Small intestine (tissue), 7 donors: ENCODE measurements at regions not wholly inside any gene's neighbourhood (a gene's known extent, or its start where the extent isn't known, plus 50 kb on each side); places are given as distances from the start of the nearest gene placed in this dataset.

Experiments used
- DNase-seq, 2 donors: peaks; one replicate each; pipeline versions ENCODE4 v3.0.0 to v3.0.0-alpha.2; 2013
- FAIRE-seq: peaks from 2 replicates; lab custom pipeline; 2012; peaks lifted over from hg19 to GRCh38; lab: Jason Lieb, UNC
- H3K27ac ChIP-seq, 3 donors: one replicate each; pipeline ENCODE4 v1.5.1; 2013; ENCODE audit warnings: low read length in 2 of 3, mild to moderate bottlenecking in 2 of 3, control low read depth in 1 of 3, inconsistent platforms in 1 of 3, low read depth in 1 of 3, moderate library complexity in 1 of 3
- H3K27me3 ChIP-seq, 3 donors: one replicate each; pipeline ENCODE4 v1.6.1; 2013; ENCODE audit warnings: low read length in 3 of 3, inconsistent platforms in 1 of 3; ENCODE audit not compliant: control insufficient read depth in 3 of 3, insufficient read depth in 3 of 3
- H3K36me3 ChIP-seq, 3 donors: one replicate each; pipeline ENCODE4 v1.6.1; 2013; ENCODE audit warnings: low read length in 3 of 3, inconsistent platforms in 1 of 3, low read depth in 1 of 3, mild to moderate bottlenecking in 1 of 3, moderate library complexity in 1 of 3; ENCODE audit not compliant: control insufficient read depth in 3 of 3, insufficient read depth in 2 of 3
- H3K4me1 ChIP-seq, 3 donors: one replicate each; pipeline ENCODE4 v1.6.1; 2013; ENCODE audit warnings: low read length in 2 of 3, inconsistent platforms in 1 of 3, low read depth in 1 of 3, mild to moderate bottlenecking in 1 of 3, moderate library complexity in 1 of 3; ENCODE audit not compliant: control insufficient read depth in 3 of 3, insufficient read depth in 2 of 3
- H3K4me3 ChIP-seq, 3 donors: one replicate each; pipeline ENCODE4 v1.5.1; 2013; ENCODE audit warnings: low read length in 3 of 3, control low read depth in 1 of 3, inconsistent platforms in 1 of 3, low read depth in 1 of 3, mild to moderate bottlenecking in 1 of 3, moderate library complexity in 1 of 3
- H3K9me3 ChIP-seq, 2 donors: one replicate each; pipeline ENCODE4 v1.6.1; 2013; ENCODE audit warnings: low read depth in 1 of 2, low read length in 1 of 2; ENCODE audit not compliant: control insufficient read depth in 2 of 2, insufficient read depth in 1 of 2
- WGBS, 3 donors: extraction: QIAGEN DNeasy Blood & Tissue Kit; methylation state at CpG; one replicate each; pipeline ENCODE4 v1.1.7; 2013; 5-methylcytosine and 5-hydroxymethylcytosine counted together
- donor health status: healthy with polysubstance abuse.
- donor health status: control.
- donor health status: control.
- donor health status: Bipolar disorder and iron deficiency.
- donor health status: healthy.

DNA sequence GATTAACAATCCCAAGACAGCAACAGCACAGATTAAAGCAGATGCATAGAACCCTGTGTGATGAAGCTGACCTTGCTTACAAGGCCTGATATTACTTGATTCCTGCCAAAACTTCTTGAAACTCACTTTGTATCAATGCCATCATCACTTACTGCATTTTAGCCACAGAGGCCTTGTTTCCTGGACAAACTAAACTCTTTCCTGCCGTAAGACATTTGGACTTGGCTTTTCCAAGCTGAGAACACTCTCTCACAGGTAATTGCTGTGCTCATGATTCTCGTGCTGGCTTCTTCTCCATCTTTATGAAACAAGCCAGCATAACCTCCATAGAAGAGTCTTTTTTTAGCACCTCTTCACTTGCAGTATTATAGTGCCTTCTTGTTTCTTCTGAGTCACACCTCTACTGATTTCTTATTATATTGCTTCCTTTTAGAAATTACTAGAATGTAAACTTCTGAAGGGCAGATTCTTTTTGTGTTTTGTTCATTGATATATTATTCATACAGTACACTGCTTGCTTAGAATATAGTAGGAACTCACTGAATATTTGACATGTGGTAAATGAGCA is 456.5 kb upstream of the ZNF608 start:
- no peaks in the 10 kb centered on the region for H3K36me3 ChIP-seq
- FAIRE-seq (no peak), DNase-seq (no peak)
- 83 to 86% (median 84%) methylated on average over 2 of the region's 2 CpGs for WGBS, 3 donors
- H3K9me3 ChIP-seq: no peaks in the 10 kb centered on the region
- H3K4me3 ChIP-seq: no peak overlapping the region
- no peak overlapping the region for H3K27ac ChIP-seq
- no peaks in the 10 kb centered on the region for H3K4me1 ChIP-seq
- no peaks in the 10 kb centered on the region for H3K27me3 ChIP-seq

DNA sequence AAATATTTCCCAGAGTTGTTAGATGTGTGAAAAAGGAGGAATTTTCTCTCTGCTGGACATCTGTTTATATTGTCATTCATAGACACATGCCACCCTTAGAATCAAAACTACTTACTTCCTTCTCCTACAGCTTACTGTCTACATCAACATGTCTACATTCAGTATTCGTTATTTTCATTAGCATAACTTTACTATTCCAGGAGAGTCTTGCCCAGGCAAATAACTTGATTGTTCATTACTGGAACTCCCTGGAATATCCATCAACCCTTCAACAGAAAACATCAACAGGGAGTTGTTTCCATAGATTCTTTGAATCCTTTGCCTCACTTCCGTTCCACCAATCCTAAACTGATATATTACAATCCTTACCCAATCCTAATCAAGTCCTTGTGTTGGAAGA is 457.5 kb upstream of the ZNF608 start:
- Histone ChIP-seq H3K9me3 (no peaks in the 10 kb centered on the region), H3K4me3 (no peak overlapping the region), H3K36me3 (no peaks in the 10 kb centered on the region), H3K27ac (no peak overlapping the region), H3K4me1 (no peaks in the 10 kb centered on the region), H3K27me3 (no peaks in the 10 kb centered on the region)
- DNase-seq (no peak), FAIRE-seq (no peak)
- WGBS, 3 donors: 88 to 95% (median 89%) methylated on average over 2 of the region's 2 CpGs

DNA sequence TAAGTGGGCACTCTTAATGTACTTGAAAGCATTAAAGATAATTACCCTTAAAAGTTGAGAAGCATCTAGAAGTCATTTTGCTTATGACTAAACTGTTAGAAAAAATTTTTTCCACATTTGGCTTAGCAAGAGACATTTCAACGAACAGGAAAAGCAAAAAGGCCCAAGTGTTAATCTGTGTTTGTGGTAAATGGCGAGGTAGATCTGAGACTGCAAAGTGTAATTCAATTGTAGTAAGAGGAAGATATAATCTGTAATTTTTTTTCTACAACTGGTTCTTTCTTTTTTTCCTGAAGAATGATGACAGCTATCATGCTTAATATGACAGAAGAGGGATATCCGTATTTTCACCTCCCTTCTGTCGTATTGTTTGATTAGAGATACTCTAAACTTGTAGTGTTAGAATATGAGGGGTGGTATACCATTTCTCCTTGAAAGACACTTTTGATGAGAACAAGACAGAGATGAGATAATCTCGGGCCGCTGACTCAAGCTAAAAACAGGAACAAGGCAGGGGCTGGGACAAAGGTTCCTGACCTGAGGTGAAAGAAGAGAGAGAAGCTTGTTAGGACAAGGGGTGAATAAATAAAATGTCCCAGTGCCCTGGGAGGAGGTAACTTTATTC is 459.3 kb upstream of the ZNF608 start:
- no peaks in the 10 kb centered on the region for H3K36me3 ChIP-seq
- H3K4me3 ChIP-seq: no peak overlapping the region
- 71 to 84% (median 77%) methylated on average over 6 of the region's 6 CpGs for WGBS, 3 donors
- no peak for FAIRE-seq
- H3K4me1 ChIP-seq: no peaks in the 10 kb centered on the region
- H3K27ac ChIP-seq: no peak overlapping the region
- DNase-seq: no peak
- no peaks in the 10 kb centered on the region for H3K9me3 ChIP-seq
- H3K27me3 ChIP-seq: no peaks in the 10 kb centered on the region

DNA sequence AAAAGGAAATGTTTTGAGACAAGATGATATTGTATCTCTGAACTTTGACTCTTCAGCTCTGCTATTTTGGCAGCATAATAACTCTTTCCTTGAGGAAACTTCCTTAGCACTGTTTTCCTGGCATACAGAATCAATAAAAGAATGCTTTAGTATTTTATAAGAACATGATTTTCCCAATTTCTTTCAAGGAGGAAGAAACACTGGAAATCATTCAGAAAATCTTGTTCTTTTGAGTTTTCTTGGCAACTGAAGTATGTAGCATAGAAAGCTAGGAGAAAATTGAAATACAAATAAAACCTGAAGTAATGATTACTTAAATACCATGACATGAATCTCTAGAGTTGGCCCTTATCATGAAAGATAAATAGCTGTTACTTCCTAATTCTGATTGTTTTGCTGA is 461.4 kb upstream of the ZNF608 start:
- FAIRE-seq: no peak
- no peak for DNase-seq

DNA sequence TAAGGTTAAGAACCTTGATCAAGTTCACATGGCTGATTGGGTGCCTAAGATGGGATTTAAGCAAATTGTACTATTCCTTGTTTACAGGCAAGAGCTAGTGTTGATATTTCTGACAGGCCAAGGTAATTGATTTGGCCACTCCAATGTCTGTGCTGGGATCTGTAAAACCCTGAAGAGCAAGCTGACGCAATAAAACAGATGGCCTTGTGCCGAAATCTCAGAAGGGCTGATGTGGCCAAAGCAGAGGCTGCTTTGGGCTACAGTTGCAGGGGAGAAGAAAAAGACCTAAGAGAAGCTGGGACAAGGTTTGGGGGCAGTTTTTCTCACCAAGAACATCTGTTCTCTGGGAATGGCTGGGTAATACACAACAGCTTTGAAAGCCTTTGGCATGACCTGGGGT is 463.2 kb upstream of the ZNF608 start:
- no peak overlapping the region for H3K4me3 ChIP-seq
- 85 to 93% (median 87%) methylated on average over 2 of the region's 2 CpGs for WGBS, 3 donors
- DNase-seq (no peak), FAIRE-seq (no peak)
- no peak overlapping the region for H3K27ac ChIP-seq
- no peaks in the 10 kb centered on the region for H3K9me3 ChIP-seq
- H3K27me3 ChIP-seq: no peaks in the 10 kb centered on the region
- no peaks in the 10 kb centered on the region for H3K36me3 ChIP-seq
- no peaks in the 10 kb centered on the region for H3K4me1 ChIP-seq

More for the DNA sequence above, 461.4 kb upstream of the ZNF608 start:
- Histone ChIP-seq H3K27ac (no peak overlapping the region), H3K4me1 (no peaks in the 10 kb centered on the region), H3K27me3 (no peaks in the 10 kb centered on the region), H3K36me3 (no peaks in the 10 kb centered on the region), H3K9me3 (no peaks in the 10 kb centered on the region), H3K4me3 (no peak overlapping the region)

DNA sequence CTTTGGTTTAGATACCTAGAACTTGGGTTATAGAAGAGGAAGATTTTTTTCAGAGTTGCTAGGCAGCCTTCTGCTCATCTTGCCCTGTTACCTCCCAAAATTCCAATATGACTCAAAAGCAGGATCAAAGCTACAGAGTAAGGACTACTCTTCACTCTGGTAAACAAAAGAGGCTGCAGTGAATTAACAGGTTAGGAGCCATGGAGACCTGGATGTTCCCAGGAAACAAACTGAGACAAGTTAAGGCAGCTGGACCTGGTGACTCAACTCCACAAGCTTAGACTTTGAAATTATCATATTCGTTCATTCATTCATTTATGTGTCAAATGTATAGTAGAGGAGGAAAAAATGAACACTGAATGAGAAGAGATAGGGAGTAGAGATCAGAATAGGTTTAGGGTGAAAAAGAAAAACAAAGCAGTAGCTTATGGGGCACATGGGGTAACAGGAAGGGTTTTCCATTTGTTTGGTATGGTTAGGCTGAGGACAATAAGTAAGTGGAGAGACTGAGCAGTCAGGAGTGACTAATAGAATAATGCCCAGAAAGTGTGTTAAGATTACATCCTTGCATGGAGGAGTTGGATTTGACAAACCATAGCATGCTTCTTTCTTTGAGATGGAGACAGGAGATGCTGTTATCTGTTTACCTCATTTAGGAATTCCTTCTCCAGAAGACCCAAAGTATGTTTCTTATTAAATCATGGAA is 464.0 kb upstream of the ZNF608 start:
- Histone ChIP-seq H3K9me3 (no peaks in the 10 kb centered on the region), H3K4me3 (no peak overlapping the region), H3K27ac (no peak overlapping the region), H3K27me3 (no peaks in the 10 kb centered on the region), H3K36me3 (no peaks in the 10 kb centered on the region), H3K4me1 (no peaks in the 10 kb centered on the region)
- no peak for FAIRE-seq
- 33 to 68% (median 67%) methylated on average over 1 of the region's 1 CpG for WGBS, 3 donors
- DNase-seq: no peak

DNA sequence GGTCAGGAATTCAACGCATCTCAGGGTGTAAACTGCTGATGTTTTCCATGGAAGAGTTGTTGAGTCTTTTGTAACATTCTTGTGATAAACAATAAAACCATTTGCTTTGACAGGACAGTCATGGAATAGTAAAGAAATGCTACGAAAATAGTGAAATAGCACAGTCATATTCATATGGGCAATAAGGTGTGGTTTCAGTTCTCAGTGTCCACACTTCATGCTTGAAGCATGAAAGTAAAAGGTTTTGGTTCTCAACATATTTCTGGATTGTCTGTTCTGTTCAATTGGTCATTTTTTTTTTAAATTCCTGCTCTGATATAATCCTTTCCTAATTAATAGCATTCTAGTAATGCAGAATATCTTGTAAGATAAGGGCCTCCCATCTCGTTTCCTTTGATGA is 467.6 kb upstream of the ZNF608 start:
- no peaks in the 10 kb centered on the region for H3K4me1 ChIP-seq
- H3K27ac ChIP-seq: no peak overlapping the region
- FAIRE-seq: no peak
- no peaks in the 10 kb centered on the region for H3K36me3 ChIP-seq
- no peaks in the 10 kb centered on the region for H3K27me3 ChIP-seq
- 78 to 85% (median 82%) methylated on average over 3 of the region's 3 CpGs for WGBS, 3 donors
- no peak overlapping the region for H3K4me3 ChIP-seq
- no peaks in the 10 kb centered on the region for H3K9me3 ChIP-seq
- DNase-seq: no peak

DNA sequence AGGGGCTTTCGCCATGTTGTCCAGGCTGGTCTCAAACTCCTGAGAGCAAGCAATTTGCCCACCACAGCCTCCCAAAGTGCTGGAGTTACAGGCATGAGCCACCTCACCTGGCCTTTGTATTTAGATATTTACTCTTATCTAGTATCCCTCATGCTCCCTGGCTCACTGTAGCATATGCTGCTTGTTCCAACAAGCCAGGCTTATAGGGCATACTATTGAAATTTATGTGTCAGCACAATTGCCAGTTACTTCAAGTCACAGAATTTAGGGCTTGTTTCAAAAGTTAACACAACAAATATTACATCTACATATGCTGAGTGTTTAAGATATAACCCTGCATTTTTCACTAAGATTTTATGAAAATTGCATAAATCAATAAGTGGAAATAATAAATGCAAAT is 469.2 kb upstream of the ZNF608 start:
- DNase-seq: no peak
- no peak overlapping the region for H3K4me3 ChIP-seq
- no peaks in the 10 kb centered on the region for H3K27me3 ChIP-seq
- H3K36me3 ChIP-seq: no peaks in the 10 kb centered on the region
- no peaks in the 10 kb centered on the region for H3K4me1 ChIP-seq
- no peak overlapping the region for H3K27ac ChIP-seq
- 84 to 100% (median 94%) methylated on average over 1 of the region's 1 CpG for WGBS, 3 donors
- no peak for FAIRE-seq
- no peaks in the 10 kb centered on the region for H3K9me3 ChIP-seq
